ENCODE measurements at regions not wholly inside any gene's neighbourhood (a gene's known extent, or its start where the extent isn't known, plus 50 kb on each side); places are given as distances from the start of the nearest gene placed in this dataset.
A peak's percentile ranks its signal among the peaks of the same experiment; 100 is the strongest.
"Not testable (repeated sequence)": the region's sequence is repeated elsewhere in the genome, so short reads cannot be mapped to it uniquely, and the experiment has no call there.

DNA sequence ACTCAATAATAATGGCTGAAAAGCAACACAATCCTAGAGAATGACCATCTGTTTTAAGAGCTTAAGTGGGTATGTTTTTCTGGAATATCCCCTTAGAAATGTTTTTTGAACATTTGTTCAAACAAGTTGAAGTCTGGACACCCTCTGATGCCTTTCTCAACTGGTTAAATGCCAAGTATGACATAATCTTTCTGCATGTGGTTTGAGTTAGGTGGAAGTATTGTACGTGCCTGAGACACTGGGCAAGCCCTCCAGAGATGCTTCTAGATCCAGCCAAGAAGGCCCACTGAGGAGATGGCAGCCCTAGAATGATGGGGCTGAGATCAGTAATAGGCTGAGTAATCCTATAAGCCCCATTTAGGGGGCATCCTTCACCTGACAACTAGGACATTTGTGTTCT lies 493.1 kb downstream of the MAGEE1 start:
- FAIRE-seq (no peak), DNase-seq (ENCODE audit: insufficient read length) (no peak)
- TF ChIP-seq TAF1 (IDR thresholded peaks at IDR 0.05; ENCODE audit: borderline replicate concordance, low read depth, low read length) (no peak), POLR2AphosphoS5 (IDR thresholded peaks at IDR 0.05; ENCODE audit: low read depth, low read length) (no peak), POLR2A (IDR thresholded peaks at IDR 0.05; ENCODE audit: low read depth, low read length) (no peak)

DNA sequence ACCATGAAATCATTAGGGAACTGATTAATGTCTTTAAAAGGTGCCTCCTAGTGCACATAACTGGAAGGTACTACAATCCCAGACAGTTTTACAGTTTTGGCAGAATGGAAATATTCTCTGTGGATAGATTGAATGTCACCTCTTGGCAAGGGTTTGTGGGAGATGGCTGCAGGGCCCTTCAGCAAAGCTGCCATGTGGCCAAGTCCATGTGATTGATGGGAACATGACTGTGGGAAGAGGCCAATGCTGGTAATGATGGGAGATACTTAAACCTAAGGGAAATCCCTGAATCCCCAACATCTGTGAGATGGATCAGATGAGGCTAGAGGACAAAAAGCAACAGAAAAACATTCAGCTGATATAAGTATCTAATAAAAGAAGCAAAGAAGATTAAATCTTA lies 493.7 kb downstream of the MAGEE1 start:
- DNase-seq (ENCODE audit: insufficient read length) (no peak), FAIRE-seq (no peak)
- no peak for TF ChIP-seq POLR2A (IDR thresholded peaks at IDR 0.05; ENCODE audit: low read depth, low read length)
- TF ChIP-seq POLR2AphosphoS5 (IDR thresholded peaks at IDR 0.05; ENCODE audit: low read depth, low read length): no peak

DNA sequence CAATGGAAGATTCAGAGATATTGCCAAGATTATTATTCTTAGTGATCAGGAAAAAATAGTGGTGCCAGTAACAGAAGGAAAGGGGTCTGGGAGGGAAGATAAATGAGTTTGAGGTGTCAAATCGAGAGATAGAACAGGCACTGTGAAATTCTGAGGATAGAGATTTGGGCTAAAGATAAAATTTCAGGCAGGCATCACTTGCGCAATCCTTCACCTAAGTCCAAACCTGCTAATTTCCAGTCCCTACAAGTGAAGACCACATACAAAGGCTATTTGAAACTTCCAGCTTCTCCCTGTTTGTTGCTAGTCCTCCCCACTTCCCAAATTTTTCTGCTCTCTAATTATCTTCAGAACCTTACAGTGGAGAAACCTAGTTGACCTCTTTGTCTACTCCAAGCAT lies 494.6 kb downstream of the MAGEE1 start:
- no peak for FAIRE-seq
- no peak for DNase-seq (ENCODE audit: insufficient read length)
- no peak for TF ChIP-seq TAF1 (IDR thresholded peaks at IDR 0.05; ENCODE audit: borderline replicate concordance, low read depth, low read length)
- no peak for TF ChIP-seq POLR2AphosphoS5 (IDR thresholded peaks at IDR 0.05; ENCODE audit: low read depth, low read length)
- no peak for TF ChIP-seq POLR2A (IDR thresholded peaks at IDR 0.05; ENCODE audit: low read depth, low read length)

DNA sequence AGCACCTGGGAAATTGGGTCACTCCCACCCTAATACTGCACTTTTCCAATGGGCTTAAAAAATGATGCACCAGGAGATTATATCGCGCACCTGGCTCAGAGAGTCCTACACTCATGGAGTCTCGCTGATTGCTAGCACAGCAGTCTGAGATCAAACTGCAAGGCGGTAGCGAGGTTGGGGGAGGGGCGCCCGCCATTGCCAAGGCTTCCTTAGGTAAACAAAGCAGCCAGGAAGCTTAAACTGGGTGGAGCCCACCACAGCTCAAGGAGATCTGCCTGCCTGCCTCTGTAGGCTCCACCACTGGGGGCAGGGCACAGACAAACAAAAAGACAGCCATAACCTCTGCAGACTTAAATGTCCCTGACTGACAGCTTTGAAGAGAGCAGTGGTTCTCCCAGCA lies 497.1 kb downstream of the MAGEE1 start:
- not testable (repeated sequence) for FAIRE-seq; DNase-seq (ENCODE audit: insufficient read length)

DNA sequence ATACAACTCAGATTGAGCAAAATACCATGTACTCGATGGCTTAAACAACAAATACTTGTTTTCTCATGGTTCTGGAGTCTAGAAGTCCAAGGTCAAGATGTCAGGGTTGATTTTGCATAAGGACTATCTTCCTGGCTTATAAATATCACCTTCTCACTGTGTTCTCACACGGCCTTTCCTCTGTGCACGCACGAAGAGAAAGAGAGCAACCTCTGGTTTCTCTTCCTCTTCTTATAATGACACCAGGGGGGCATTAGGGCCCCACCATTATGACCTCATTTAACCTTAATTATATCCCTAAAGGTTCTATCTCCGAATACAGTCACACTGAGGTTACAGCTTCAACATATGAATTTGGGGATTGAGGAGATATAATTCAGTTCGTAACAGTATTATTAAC lies 504.0 kb downstream of the MAGEE1 start:
- no peak for DNase-seq (ENCODE audit: insufficient read length)
- no peak for FAIRE-seq
- no peak for TF ChIP-seq POLR2AphosphoS5 (IDR thresholded peaks at IDR 0.05; ENCODE audit: low read depth, low read length)
- no peak for TF ChIP-seq TAF1 (IDR thresholded peaks at IDR 0.05; ENCODE audit: borderline replicate concordance, low read depth, low read length)
- no peak for TF ChIP-seq POLR2A (IDR thresholded peaks at IDR 0.05; ENCODE audit: low read depth, low read length)

DNA sequence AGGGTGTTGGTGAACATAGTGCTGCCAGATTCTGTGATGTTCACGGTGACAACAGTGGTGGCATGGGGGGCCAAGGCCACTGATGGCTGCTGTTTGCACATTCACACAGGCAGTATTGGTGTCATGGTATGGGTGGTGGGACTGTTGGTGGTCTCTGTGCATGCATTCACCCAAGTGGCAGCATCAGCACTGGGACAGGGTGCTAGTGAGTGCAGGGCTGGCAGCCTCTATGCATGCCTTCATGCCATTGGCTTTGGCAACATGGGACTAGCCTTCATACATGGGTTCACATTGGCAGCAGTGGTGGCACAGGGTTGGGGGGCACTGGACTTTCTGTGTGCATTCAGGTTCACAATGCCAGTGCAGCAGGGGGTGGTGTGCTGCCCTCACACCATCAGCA lies 489.7 kb upstream of the FGF16 start:
- TF ChIP-seq POLR2AphosphoS5 (IDR thresholded peaks at IDR 0.05; ENCODE audit: low read depth, low read length) (no peak), TAF1 (IDR thresholded peaks at IDR 0.05; ENCODE audit: borderline replicate concordance, low read depth, low read length) (no peak)
- no peak for DNase-seq (ENCODE audit: insufficient read length)
- no peak for FAIRE-seq

DNA sequence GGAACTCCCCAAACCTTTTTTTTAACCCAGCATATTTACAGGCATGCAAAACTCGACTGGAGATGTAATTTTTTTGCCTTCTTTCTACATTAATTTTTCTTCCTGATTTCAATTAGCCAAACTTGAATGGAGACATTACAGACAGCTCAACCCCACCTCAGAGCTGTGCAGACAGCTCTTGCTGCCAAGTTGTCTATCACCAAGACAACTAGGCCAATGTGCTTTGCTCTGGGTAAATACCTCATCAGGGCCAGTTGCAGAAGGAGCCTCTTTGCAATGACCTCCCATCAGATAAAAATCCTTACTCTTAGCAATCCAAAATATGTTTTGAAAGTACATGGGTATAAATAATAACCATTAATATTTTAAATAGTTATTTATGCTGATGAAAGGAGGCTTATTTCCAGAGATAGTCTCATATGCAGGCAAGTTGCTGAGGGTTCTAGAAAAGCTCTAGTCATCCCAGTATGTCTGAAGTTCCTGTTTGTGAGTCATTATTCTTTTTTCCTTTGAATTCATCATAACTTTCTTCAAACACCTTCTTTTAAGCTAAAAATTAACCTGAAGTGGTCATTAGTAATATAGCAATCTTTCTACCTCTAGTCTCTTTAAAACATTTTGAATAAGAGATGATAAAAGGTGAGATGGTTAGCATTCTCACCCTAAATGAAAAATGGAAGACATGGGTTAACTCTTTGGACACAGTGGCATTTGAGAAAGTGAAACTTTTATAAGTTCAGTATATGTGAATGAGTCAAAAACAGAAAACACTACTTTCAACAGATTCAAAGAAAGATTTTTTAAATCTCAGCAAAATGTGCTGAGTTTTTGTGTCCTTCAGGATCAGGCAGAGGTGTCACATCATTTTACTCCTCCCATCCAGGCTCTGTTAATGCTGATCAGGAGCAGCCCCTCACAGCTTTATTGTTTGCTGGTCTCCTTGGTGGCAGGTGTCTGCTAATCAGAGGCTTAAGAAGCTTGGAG lies 475.5 kb upstream of the FGF16 start:
- peak; percentile 87 for TF ChIP-seq POLR2A (IDR thresholded peaks at IDR 0.05; ENCODE audit: low read depth, low read length)
- peak; percentile 88 for TF ChIP-seq POLR2AphosphoS5 (IDR thresholded peaks at IDR 0.05; ENCODE audit: low read depth, low read length)
- no peak for TF ChIP-seq TAF1 (IDR thresholded peaks at IDR 0.05; ENCODE audit: borderline replicate concordance, low read depth, low read length)
- peak; percentile 54 for FAIRE-seq
- DNase-seq (ENCODE audit: insufficient read length): no peak

DNA sequence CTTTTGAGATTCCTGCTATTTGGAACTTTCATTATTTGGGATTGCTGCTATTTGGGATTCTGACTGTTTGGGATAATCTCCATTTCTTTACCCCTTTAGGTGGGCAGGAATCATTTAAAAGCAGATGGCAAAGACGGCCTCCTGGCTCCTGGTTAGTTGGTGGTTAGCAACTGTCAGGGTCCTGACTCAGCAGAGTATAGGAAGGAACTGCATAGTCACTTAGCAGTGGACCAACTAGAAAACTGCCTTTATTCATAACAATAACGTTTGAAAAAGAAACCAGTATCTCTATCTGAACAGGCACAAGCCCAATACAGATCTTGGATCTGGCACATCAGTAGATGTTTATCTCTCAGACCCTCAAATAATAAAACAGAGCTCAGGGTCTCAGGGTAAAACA lies 469.7 kb upstream of the FGF16 start:
- no peak for FAIRE-seq
- TF ChIP-seq POLR2AphosphoS5 (IDR thresholded peaks at IDR 0.05; ENCODE audit: low read depth, low read length): no peak
- no peak for DNase-seq (ENCODE audit: insufficient read length)

DNA sequence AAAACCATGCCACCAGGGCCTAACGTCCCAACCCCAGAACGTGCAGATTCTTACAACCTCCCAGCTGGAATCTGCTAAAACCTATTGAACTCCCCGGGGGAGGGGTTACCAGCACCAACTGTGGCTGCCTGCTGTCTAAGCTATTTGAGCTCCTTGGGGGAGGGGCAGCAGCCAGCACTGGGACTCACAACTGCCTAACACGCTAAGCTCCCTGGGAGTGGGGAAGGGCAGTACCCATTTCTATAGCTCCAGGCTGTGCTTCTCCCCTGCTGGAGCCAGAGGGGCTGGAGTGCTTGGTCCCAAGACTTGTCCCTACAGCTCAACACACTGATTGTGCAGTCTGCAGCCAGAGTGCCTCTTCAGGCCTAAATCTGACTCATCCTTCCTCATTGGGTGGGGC lies 459.8 kb upstream of the FGF16 start:
- TF ChIP-seq POLR2A (IDR thresholded peaks at IDR 0.05; ENCODE audit: low read depth, low read length): no peak
- TF ChIP-seq TAF1 (IDR thresholded peaks at IDR 0.05; ENCODE audit: borderline replicate concordance, low read depth, low read length): no peak
- TF ChIP-seq POLR2AphosphoS5 (IDR thresholded peaks at IDR 0.05; ENCODE audit: low read depth, low read length): no peak
- FAIRE-seq (no peak), DNase-seq (ENCODE audit: insufficient read length) (no peak)

DNA sequence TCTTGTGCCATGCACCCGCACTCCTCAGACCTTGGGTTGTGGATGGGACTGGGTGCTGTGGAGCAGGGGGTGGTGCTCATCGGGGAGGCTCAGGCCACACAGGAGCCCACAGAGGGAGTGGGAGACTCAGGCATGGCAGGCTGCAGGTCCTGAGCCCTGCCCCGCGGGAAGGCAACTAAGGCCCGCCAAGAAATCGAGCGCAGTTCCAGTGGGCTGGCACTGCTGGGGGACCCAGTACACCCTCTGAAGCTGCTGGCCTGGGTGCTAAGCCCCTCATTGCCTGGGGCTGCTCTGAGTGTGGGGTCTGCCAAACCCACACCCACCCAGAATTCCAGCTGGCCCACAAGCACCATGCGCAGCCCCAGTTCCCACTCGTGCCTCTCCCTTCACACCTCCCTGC lies 450.5 kb upstream of the FGF16 start:
- TF ChIP-seq TAF1 (IDR thresholded peaks at IDR 0.05; ENCODE audit: borderline replicate concordance, low read depth, low read length) (no peak), POLR2AphosphoS5 (IDR thresholded peaks at IDR 0.05; ENCODE audit: low read depth, low read length) (no peak)
- FAIRE-seq (no peak), DNase-seq (ENCODE audit: insufficient read length) (no peak)

DNA sequence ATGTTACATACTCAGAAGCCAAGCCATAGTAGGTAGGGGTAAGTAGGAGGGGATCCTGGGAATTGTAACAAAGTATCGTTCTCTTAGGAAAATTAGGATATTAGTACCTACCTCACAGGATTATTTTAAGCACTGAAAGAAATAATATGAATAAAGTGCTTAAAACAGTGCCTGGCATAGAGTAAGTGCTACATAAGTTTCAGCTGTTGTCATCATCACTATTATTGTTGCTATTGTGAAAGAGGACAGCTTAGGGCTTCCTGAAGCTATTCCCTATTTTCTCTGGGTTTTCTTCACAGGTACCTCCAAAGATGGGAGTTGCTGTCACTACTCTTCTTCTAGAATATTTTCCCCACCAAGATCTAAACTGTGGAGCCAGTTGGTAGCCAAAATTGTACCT lies 443.7 kb upstream of the FGF16 start:
- FAIRE-seq: no peak

DNA sequence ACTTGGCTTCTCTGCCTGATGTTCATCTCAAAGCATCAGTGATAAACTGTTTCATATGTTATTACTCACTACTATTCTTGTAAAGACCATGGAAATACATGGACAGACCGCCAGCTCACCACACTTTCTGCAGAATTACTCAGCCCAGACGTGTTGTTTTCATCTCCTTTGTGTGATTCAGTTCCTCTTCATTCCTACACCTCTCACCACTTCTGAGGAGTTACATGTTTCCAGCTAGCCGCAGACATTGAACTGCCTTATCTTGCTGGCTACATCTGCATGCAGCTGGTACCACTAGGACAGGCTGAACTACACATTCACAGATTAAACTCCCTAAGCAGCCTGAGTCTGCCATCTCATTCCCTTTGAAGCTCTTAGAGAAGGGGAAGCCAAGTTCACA lies 443.2 kb upstream of the FGF16 start:
- TF ChIP-seq TAF1 (IDR thresholded peaks at IDR 0.05; ENCODE audit: borderline replicate concordance, low read depth, low read length) (no peak), POLR2AphosphoS5 (IDR thresholded peaks at IDR 0.05; ENCODE audit: low read depth, low read length) (no peak), POLR2A (IDR thresholded peaks at IDR 0.05; ENCODE audit: low read depth, low read length) (no peak)
- DNase-seq (ENCODE audit: insufficient read length) (no peak), FAIRE-seq (no peak)

More for the DNA sequence above, 443.7 kb upstream of the FGF16 start:
- DNase-seq (ENCODE audit: insufficient read length): no peak
- no peak for TF ChIP-seq TAF1 (IDR thresholded peaks at IDR 0.05; ENCODE audit: borderline replicate concordance, low read depth, low read length)
- no peak for TF ChIP-seq POLR2A (IDR thresholded peaks at IDR 0.05; ENCODE audit: low read depth, low read length)
- no peak for TF ChIP-seq POLR2AphosphoS5 (IDR thresholded peaks at IDR 0.05; ENCODE audit: low read depth, low read length)

DNA sequence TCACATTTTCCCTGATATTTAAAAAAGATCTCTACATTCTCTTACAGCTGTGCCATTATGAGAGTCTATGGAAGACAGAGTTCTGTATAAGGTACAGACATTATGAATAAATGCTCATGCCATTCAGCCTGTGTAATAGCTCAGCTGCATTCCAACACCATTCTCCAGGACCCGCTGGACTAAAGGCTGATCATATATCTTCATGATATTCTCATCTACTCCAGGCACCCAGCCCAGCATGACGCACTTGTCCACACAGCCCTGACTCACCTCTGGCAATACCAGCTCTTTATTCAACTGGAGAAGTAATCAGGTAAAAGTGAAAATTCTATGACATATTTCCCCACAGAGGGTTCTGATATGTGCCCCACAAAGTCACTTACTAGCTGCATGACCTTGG lies 437.5 kb upstream of the FGF16 start:
- FAIRE-seq: no peak
- TF ChIP-seq TAF1 (IDR thresholded peaks at IDR 0.05; ENCODE audit: borderline replicate concordance, low read depth, low read length) (no peak), POLR2AphosphoS5 (IDR thresholded peaks at IDR 0.05; ENCODE audit: low read depth, low read length) (no peak), POLR2A (IDR thresholded peaks at IDR 0.05; ENCODE audit: low read depth, low read length) (no peak)
- DNase-seq (ENCODE audit: insufficient read length): no peak
